B cell (primary cell): ENCODE measurements at regions not wholly inside any gene's neighbourhood (a gene's known extent, or its start where the extent isn't known, plus 50 kb on each side); places are given as distances from the start of the nearest gene placed in this dataset.
"Not testable (repeated sequence)": the region's sequence is repeated elsewhere in the genome, so short reads cannot be mapped to it uniquely, and the experiment has no call there.

Experiments
- ATAC-seq: fragments of 200-7000 bp; cut with Tn5 transposase; one replicate; pipeline ENCODE4 v1.10.0; 2021; ENCODE audit warnings: low read depth, mild to moderate bottlenecking, moderate number of reproducible peaks, moderate library complexity
- CTCF ChIA-PET: fragments of 350-600 bp; sonication (Branson Sonifier 250); formaldehyde crosslinking; loops from one replicate; lab custom pipeline; 2021; ENCODE audit warnings: antibody characterized with exemption, inconsistent platforms; lab: Charles Lee
- POLR2A ChIA-PET: fragments of 350-600 bp; sonication (Branson Sonifier 250); formaldehyde crosslinking; loops from one replicate; lab custom pipeline; 2021; ENCODE audit warnings: antibody characterized with exemption; lab: Charles Lee
- DNase-seq: peaks from one replicate; pipeline ENCODE4 v3.0.0; 2013
- H2AFZ ChIP-seq: 2 replicates; pipeline ENCODE4 v1.6.1; 2012; ENCODE audit warnings: mild to moderate bottlenecking, low read depth, low read length; ENCODE audit not compliant: insufficient read depth, poor library complexity, severe bottlenecking
- H3K27ac ChIP-seq, 2 donors: 1 replicate in 1 of 2; 2 replicates in 1 of 2; pipeline ENCODE4 v1.5.1; 2012 to 2013; ENCODE audit warnings: low read length in 2 of 2, mild to moderate bottlenecking in 2 of 2, moderate library complexity in 1 of 2
- H3K27me3 ChIP-seq, 4 experiments: fragments of 200-600 bp in 1 of 4; sonication (generic) in 1 of 4; replicated peaks in 1 of 4; 1 replicate in 2 of 4; 2 replicates in 2 of 4; pipeline versions ENCODE4 v1.6.1 to v1.7.0; 2013 to 2016; ENCODE audit warnings: low read length in 3 of 4, mild to moderate bottlenecking in 2 of 4, mixed read lengths in 1 of 4, moderate library complexity in 1 of 4; ENCODE audit not compliant: insufficient read depth in 4 of 4, control insufficient read depth in 3 of 4; ENCODE audit errors: control extremely low read depth in 1 of 4
- H3K36me3 ChIP-seq, 2 experiments: replicated peaks in 1 of 2; 1 replicate in 1 of 2; 2 replicates in 1 of 2; pipeline versions ENCODE4 v1.6.1 to v1.7.1; 2013; ENCODE audit warnings: low read length in 1 of 2; ENCODE audit not compliant: insufficient read depth in 2 of 2, control insufficient read depth in 1 of 2; ENCODE audit errors: control extremely low read depth in 1 of 2, extremely low read depth in 1 of 2
- H3K4me1 ChIP-seq, 2 donors: fragments of 200-600 bp in 1 of 2; sonication (generic) in 1 of 2; 1 replicate in 1 of 2; 2 replicates in 1 of 2; pipeline versions ENCODE4 v1.5.1 to v1.6.1; 2013 to 2017; ENCODE audit warnings: low read length in 2 of 2; ENCODE audit not compliant: control insufficient read depth in 2 of 2, insufficient read depth in 2 of 2
- H3K4me2 ChIP-seq: replicated peaks from 2 replicates; pipeline ENCODE3; 2012; ENCODE audit warnings: mild to moderate bottlenecking, low read depth, low read length; ENCODE audit not compliant: poor library complexity, severe bottlenecking
- H3K4me3 ChIP-seq, 5 experiments: fragments of 200-600 bp in 1 of 5; sonication (generic) in 1 of 5; 1 replicate in 3 of 5; 2 replicates in 2 of 5; pipeline versions ENCODE4 v1.5.1 to v1.7.0; 2011 to 2016; ENCODE audit warnings: low read length in 4 of 5, mild to moderate bottlenecking in 4 of 5, low read depth in 2 of 5, control low read depth in 1 of 5, moderate library complexity in 1 of 5; ENCODE audit not compliant: insufficient read depth in 1 of 5; ENCODE audit errors: control extremely low read depth in 1 of 5, extremely low read depth in 1 of 5
- H3K79me2 ChIP-seq: fragments of 200-600 bp; sonication (generic); one replicate; pipeline ENCODE4 v1.6.0; 2016; ENCODE audit warnings: low read length; ENCODE audit not compliant: control insufficient read depth, insufficient read depth
- H3K9ac ChIP-seq: fragments of 200-600 bp; sonication (generic); 2 replicates; pipeline ENCODE4 v1.6.1; 2017; ENCODE audit warnings: mild to moderate bottlenecking, low read length, moderate library complexity
- H3K9me3 ChIP-seq, 3 donors: one replicate each; pipeline versions ENCODE4 v1.6.1 to v1.7.1; 2013; ENCODE audit warnings: low read length in 2 of 3; ENCODE audit not compliant: control insufficient read depth in 2 of 3, insufficient read depth in 1 of 3; ENCODE audit errors: control extremely low read depth in 1 of 3
- H4K20me1 ChIP-seq: 2 replicates; pipeline ENCODE4 v1.6.0; 2012; ENCODE audit warnings: mild to moderate bottlenecking, low read length; ENCODE audit not compliant: insufficient read depth, control insufficient read depth, poor library complexity, severe bottlenecking
- H3K27ac Mint-ChIP-seq: one replicate; pipeline ENCODE4 v1.8.0; 2021; ENCODE audit warnings: mixed read lengths
- H3K27me3 Mint-ChIP-seq: one replicate; pipeline ENCODE4 v1.8.0; 2021; ENCODE audit warnings: mixed read lengths
- H3K4me1 Mint-ChIP-seq: one replicate; pipeline ENCODE4 v1.8.0; 2021; ENCODE audit warnings: mixed read lengths
- H3K4me3 Mint-ChIP-seq: one replicate; pipeline ENCODE4 v1.8.0; 2021; ENCODE audit warnings: mixed read lengths
- H3K9me3 Mint-ChIP-seq: one replicate; pipeline ENCODE4 v1.8.0; 2022; ENCODE audit warnings: mixed read lengths; ENCODE audit not compliant: insufficient read depth
- CTCF ChIP-seq: fragments of 200-600 bp; IDR thresholded peaks from one replicate; pipeline ENCODE4 v1.8.0; 2022; ENCODE audit warnings: antibody characterized with exemption, mild to moderate bottlenecking
- EZH2 ChIP-seq: IDR thresholded peaks from 2 replicates; pipeline ENCODE4 v1.6.1; 2012; ENCODE audit warnings: borderline replicate concordance, low read depth, mild to moderate bottlenecking, moderate library complexity, low read length; ENCODE audit not compliant: insufficient read depth, poor library complexity, severe bottlenecking
- WGBS: methylation state at CpG from one replicate; pipeline ENCODE4 v1.1.5; 2013; ENCODE audit warnings: missing lambda C conversion rate; ENCODE audit not compliant: insufficient coverage; 5-methylcytosine and 5-hydroxymethylcytosine counted together
- intact Hi-C: fragments of 100-400 bp; cut with micrococcal nuclease; formaldehyde crosslinking; loops from one replicate; pipeline ENCODE4 v1.10.0; 2022

DNA sequence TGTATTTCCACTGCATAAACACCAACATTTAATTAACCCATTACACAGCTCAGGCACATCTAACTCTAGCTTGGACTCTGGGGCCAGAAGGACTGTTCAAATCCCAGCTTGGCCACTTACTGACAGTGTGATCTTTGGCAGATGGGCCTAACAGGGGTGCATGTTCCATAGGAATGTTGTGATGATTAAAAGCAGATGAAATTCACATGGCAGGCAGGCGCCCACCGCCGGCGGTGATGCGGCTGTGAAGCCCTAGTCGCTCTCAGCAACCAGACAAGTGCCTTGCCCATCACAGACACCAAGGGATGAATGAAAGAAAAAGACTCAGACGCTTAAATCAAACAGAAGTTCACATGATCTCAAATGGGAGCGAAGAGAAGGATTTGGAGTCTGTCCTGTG, 84.6 kb upstream of the WSB1 start:
- intact Hi-C loops: no loop called here
- ATAC-seq (no peak), DNase-seq (no peak)
- no peaks in the 10 kb centered on the region for H4K20me1 ChIP-seq
- Mint-ChIP-seq H3K27ac (no peak overlapping the region), H3K27me3 (no peaks in the 10 kb centered on the region), H3K4me3 (no peak overlapping the region), H3K9me3 (no peaks in the 10 kb centered on the region), H3K4me1 (peaks cover 9% of the 10 kb centered on the region)
- no CpG with 5 or more reads among the region's 8 CpGs for WGBS
- no peaks in the 10 kb centered on the region for H3K79me2 ChIP-seq
- no peaks in the 10 kb centered on the region for H3K36me3 ChIP-seq
- no peaks in the 10 kb centered on the region for H3K27me3 ChIP-seq
- peaks cover 0 to 6% (median 3%) of the 10 kb centered on the region in 3 donors for H3K9me3 ChIP-seq
- CTCF ChIA-PET: no interaction called here
- H2AFZ ChIP-seq: no peak overlapping the region
- no peak overlapping the region for H3K27ac ChIP-seq
- no peaks in the 10 kb centered on the region for H3K4me1 ChIP-seq
- H3K4me2 ChIP-seq: no peak overlapping the region
- no peak for TF ChIP-seq CTCF
- TF ChIP-seq EZH2: no peak
- H3K4me3 ChIP-seq: no peak overlapping the region
- no peak overlapping the region for H3K9ac ChIP-seq
- POLR2A ChIA-PET: no interaction called here

GRCh38 chr17:27210809-27211208, 83.1 kb upstream of the WSB1 start:
- H3K27ac ChIP-seq, intact Hi-C loops, H3K4me3 Mint-ChIP-seq, H3K9ac ChIP-seq, H3K9me3 Mint-ChIP-seq, H3K9me3 ChIP-seq, H2AFZ ChIP-seq, H3K27me3 ChIP-seq, H3K27ac Mint-ChIP-seq, CTCF ChIA-PET, H3K27me3 Mint-ChIP-seq, H3K79me2 ChIP-seq, H4K20me1 ChIP-seq, DNase-seq, H3K36me3 ChIP-seq, H3K4me3 ChIP-seq, H3K4me2 ChIP-seq, H3K4me1 ChIP-seq, POLR2A ChIA-PET: not testable (repeated sequence)
- no CpG with 5 or more reads among the region's 5 CpGs for WGBS
- peaks cover 15% of the 10 kb centered on the region for H3K4me1 Mint-ChIP-seq
- peak; percentile 28 for ATAC-seq
